Sigmoid colon (tissue), 3 donors: ENCODE measurements at regions not wholly inside any gene's neighbourhood (a gene's known extent, or its start where the extent isn't known, plus 50 kb on each side); places are given as distances from the start of the nearest gene placed in this dataset.

Experiments
- CTCF ChIP-seq, 4 experiments: fragments of 450-650 bp in 3 of 4; fragments of 200-600 bp in 1 of 4; IDR thresholded peaks; one replicate each; pipeline ENCODE4 v1.5.1; 2016 to 2019; ENCODE audit warnings: antibody characterized with exemption in 4 of 4, mild to moderate bottlenecking in 3 of 4, moderate library complexity in 2 of 4
- POLR2A ChIP-seq, 2 donors: fragments of 450-650 bp; IDR thresholded peaks; one replicate each; pipeline ENCODE4 v1.6.1; 2016; ENCODE audit warnings: antibody characterized with exemption in 2 of 2, mild to moderate bottlenecking in 2 of 2, moderate library complexity in 2 of 2

DNA sequence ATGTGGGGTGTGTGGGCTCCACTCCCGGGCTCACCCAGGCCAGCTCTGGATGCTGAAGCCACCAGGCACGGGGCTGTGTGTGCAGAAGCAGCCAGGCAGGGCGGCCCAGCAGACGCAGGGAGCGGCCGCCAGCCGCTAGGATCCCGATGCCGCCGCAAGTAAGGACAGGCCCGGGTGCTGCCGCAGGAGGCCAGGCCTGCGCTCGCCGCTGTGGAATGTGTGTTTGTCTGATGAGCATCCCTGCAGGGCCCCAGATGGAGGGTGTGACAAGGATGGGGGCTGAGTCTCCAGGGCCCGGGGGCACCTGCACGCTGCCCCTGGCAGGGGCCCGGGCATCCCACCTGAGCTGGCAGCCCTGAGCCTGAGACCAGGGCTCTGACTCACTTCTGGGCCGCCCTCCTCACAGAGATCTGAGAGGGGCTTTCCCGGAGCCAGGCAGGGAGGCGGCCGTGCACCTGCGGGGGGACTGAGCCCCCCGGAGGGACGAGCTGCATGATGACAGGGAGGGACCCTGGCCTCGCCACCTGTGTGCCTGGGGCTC, 101.5 kb downstream of the FOXL3 start:
- TF ChIP-seq POLR2A (IDR thresholded peaks at IDR 0.05) (no peak), CTCF (IDR thresholded peaks at IDR 0.05) (no peak)
